ENCODE measurements at regions not wholly inside any gene's neighbourhood (a gene's known extent, or its start where the extent isn't known, plus 50 kb on each side); places are given as distances from the start of the nearest gene placed in this dataset.
"Not testable (repeated sequence)": the region's sequence is repeated elsewhere in the genome, so short reads cannot be mapped to it uniquely, and the experiment has no call there.

DNA sequence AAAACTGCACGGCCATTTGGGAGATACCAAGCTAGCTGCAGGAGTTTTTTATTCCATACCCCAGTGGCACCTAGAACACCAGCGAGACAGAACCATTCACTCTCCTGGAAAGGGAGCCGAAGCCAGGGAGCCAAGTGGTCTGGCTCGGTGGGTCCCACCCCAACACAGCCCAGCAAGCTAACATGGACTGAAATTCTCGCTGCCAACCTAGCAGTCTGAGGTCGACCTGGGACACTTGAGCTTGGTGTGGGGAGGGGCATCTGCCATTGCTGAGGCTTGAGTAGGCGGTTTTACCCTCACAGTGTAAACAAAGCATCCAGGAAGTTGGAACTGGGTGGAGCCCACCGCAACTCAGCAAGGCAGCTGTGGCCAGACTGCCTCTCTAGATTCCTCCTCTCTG lies 108.9 kb upstream of the CHD1 start:
- DNase-seq: peak; percentile 25

DNA sequence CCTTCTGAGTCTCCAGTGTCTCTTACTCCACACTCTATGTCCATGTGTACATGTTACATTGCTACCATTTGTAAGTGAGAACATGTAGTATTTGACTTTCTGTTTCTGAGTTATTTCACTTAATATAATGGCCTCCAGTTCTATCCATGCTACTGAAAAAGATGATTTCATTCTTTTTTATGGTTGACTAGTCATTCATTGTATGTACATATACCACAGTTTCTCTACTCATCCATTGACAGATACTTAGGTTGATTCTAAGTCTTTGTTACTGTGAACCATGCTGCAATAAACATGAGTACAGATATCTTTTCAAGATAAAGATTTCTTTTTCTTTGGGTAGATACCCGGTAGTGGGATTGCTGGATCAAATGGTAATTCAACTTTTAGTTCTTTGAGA lies 107.1 kb upstream of the CHD1 start:
- DNase-seq: no peak

DNA sequence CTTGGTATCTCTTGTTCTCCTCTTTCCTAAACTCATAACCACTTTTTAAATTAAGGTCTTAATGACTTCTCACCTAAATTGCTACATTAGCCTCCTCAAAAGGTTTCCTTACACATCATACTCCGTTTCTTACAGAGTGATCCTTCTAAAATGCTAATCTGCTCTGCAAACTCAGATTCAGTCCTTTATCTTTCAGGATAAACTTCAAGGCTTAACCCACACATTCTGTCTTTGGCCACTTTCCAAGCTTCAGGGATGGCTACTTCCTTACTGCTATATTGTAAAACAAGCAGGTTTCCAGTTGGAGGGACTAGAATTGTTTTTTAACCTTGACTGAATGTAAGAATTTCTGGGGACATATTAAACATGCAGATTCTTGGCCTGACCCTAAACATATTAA lies 105.5 kb upstream of the CHD1 start:
- DNase-seq: no peak

DNA sequence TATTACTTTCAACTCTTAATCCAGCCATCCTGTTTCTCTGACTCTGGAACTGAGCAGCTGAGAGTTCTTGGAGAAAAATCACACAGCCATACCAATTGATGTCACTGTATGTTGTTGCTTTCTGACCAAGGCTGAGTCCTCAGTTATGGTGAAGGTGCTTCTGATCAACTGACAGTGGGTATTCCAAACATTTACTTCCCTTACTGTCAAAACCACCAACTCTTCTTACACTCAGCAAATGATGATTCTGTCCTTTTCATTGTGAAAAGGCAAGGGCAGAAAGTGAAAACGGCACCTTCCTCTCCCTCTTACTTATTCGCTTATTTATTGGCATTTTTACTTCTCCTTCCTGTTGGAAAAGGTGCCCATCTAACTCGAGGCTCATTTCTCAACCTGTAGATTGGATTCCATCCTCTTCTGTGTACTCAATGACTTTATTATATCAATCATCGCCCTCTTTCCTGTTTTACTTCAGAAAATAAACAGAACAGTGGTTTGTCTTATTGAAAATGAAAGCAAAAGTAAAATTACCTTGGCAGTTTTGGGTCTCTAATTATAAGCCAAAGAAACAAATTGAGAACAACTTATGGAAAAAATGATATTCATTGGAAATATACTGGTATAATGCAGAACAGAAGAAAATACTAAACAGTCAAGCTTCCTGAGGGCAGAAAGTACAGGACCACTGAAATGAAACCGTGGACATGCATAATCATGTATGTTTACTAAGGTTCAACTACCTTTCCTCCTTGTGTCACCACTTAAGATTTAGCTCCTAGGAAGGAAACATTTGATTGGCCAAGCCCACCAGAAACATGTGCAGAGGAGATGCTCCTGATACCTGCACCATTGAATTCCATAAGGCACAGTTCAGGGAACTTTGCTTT lies 104.5 kb upstream of the CHD1 start:
- no peak for DNase-seq

DNA sequence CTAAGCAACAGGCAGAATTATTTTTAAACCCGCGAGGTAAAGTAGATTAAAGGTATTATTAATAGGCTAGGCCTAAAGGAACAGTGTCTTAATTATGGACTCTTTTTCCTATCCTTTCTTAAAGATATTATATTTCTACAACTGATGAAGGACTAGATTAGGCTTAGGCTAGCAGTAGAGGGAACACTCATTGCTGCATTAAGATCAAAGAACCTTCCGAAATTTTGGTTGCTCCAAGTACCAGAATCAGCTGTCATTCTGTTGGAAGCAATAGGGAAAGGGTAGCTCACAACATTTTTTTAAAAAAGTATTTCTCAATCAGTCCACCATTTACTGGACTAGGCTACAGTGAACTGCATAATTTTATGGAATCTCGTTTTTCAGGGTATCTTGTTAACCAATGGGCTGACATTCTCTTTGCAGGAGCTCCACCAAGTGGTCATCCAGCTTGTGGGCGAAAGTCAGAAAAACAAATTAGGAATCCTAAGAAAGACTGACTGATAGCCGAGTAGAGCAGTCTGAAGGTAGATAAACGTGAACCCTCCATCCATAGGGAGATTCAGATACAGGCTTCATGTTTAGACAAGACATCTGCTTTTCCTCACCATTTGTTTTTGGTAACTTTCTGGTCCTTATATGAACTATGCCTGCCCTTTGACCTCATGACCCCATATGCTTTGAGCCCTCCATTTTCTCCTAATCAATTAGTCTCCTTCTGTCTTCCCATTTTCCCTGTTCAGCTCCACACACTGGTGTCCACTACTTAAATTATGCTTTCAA lies 103.6 kb upstream of the CHD1 start:
- DNase-seq: no peak

DNA sequence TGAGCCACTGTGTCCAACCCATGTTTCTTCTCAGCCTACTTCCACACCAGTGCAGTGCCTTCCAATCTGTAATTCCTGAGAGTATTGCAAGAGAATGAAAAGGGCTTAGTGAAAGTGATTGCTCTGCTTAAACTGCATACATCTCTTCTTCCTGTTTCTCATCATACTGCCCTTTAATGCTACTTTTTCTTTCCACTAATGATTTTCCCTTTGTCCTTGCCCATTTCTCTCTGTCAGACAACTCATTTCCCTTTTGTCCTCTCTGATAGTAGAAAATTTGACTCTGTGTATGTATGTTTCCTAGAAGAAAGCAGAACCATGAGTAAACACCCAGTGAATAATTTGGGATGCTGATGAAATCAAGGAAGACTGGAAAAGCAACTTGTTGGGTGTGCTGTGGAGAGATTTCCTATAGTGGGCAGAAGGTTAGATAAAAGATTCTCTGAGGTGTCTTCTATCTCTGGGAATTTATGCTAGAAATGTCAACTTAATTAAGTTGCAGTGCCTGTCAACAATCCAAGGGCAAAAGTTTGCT lies 102.2 kb upstream of the CHD1 start:
- no peak for DNase-seq

DNA sequence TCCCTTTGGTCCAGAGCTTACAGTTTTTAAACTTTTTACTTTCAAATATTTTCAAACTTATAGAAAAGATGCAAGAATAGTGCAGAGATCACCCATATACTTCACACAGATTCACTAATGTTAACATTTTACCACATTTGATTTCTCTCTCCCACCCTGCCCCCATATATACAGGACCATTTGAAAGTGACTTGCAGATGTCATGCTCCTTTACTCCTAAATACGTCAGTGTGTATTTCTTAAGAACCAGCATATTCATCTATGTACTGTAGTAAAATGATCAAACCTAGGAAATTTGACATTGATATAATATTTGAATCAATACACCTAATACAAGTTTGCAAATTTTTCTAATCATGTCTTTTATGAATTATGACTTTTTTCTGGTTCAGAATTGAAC lies 100.4 kb upstream of the CHD1 start:
- no peak for DNase-seq

DNA sequence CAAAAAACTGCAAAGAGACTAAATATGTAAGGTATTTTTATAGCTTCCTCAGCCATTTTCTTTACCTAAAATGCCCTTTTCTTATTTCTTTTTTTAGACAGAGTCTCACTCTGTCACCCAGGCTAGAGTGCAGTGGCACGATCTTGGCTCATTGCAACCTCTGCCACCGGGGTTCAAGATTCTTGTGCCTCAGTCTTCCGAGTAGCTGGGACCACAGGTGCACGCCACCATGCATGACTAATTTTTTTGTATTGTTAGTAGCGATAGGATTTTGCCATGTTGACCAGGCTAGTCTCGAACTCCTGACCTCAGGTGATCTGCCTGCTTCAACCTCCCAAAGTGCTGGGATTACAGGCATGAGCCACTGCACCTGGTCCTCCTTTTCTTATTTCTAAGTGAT lies 99.4 kb upstream of the CHD1 start:
- DNase-seq: not testable (repeated sequence)

DNA sequence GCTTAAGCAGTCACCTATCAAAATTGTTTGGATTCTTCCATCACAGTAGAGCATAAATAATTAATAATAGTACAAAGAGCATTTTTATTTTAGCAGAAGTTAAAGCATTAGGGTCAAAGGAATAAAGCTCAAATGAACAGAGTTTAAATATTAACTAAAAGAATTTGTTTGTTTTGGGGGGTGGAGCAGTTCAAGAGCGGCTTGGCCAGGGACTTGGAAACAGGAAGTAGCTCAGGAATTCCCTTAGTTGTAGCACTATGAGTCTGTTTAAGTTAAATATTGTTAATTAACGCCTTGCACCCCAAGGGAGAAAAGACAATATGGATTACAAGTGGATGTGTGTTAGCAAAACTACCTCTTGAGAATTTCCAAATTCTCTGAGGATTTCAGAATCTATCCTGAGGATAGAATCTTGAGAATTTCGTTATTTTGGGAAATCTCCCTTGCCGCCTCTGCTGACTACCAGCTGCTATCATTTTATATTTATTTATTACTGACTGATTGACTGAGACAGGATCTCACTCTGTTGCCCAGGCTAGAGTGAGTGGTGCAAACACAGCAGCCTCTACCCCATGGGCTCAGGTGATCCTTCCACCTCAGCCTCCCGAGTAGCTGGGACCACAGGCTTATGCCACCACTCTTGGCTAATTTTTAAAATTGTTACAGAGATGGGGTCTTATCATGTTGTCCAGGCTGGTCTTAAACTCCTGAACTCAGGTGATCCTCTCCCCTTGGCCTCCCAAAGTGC lies 96.7 kb upstream of the CHD1 start:
- no peak for DNase-seq

DNA sequence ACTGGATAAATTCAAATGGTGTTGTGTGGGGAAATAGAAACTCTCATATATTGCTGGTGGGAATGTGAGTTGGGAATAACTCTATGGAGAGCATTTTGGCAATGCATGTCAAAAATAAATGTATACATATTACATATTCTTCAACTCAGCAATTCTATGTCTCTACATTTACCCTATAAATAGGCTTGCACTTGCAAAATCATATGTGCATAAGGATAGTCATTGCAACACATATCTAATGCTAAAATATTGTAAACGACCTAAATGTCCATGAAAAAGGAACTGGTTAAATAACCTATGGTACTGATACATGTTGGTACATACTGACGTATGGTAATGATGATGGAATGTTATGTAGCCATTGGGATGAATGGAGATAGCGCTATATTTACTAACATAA lies 94.5 kb upstream of the CHD1 start:
- DNase-seq: no peak

DNA sequence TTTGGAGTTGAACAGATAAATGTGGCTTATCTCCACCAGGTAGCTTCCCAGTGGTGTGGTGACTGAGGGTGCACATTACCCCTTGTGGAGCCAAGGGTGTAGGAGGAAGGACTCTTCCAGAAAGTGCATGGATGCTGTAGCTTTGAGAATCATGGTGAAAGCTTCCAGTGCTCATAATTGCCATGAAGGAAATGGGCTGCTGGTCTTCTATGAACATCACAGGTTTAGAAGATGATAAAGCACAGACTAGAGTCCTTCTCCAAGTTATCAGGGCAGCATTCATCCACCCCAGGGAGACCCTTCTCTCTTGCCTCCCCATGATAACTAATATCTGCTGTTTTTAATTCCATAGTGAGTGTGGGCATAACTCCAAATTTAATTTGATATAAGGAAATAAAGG lies 93.4 kb upstream of the CHD1 start:
- DNase-seq: no peak

DNA sequence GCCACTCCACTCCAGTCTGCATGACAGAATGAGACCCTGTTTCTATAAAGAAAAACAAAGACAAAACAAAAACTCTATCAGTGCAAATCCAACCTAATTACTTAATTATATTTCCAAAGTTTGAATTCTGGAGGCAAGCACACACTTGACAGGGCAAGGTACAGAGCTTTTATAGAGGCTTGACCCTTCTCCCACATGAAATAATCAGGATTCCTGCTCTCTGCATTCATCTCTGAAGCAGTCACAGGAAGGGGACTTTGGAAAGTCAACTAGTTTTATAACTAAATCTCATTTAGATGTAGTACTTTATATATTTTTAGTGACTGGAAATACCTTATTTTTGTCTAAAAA lies 91.9 kb upstream of the CHD1 start:
- DNase-seq: no peak

DNA sequence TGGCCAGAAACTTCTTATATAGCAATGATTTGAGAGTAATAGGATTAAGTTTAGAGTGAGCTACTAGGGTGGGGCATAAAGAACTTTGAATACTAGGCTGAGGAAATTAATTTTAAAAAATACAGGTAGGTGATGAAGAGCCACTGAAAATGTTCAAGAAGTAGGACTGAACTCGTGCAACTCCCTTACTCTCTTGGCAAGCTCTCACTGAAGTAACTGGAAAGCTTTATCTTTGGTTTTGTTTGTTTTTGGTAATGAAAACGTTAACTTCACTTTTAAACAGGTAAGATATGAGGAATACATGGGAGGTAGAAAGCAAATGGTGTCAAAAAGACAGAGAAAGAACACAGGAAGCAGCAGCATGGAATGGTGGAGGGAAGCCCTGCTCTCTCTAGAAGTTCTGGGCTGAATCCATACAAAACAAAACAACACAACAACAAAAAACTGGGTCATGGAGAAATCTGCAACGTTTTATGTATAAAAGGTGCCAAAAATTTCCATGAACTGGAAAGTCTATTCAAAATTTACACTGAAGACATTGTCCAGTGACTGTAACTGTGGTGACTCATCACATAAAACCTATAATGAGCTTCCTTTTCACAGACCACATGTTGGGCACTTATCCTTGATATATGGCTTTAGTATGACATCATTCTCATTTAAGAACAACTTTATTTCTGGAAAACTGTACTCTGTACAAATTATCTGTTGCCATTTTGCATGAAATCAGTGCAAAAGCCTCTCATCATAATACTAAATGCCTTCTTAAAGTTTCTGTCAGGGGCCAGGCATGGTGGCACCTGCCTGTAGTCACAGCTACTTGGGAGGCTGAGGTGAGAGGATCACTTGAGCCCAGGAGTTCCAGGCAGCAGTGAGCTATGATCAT lies 91.2 kb upstream of the CHD1 start:
- DNase-seq: no peak

DNA sequence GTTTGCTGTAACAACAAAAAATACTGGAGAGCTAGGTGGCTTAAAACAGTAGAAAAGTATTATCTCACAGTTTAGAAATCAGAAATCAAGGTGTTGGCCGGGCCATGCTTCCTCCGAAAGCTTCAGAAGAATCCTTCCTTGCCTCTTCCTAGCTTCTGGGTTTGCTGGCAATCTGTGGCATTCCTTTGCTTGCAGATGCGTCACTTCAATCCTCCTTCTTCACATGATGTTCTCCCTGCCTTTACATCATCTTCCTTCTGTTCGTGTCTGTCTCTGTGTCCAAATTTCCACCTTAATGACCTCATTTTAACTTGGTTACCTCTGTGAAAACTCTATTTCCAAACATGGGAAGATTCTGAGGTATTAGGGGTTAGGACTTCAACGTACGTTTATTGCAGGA lies 90.4 kb upstream of the CHD1 start:
- no peak for DNase-seq

DNA sequence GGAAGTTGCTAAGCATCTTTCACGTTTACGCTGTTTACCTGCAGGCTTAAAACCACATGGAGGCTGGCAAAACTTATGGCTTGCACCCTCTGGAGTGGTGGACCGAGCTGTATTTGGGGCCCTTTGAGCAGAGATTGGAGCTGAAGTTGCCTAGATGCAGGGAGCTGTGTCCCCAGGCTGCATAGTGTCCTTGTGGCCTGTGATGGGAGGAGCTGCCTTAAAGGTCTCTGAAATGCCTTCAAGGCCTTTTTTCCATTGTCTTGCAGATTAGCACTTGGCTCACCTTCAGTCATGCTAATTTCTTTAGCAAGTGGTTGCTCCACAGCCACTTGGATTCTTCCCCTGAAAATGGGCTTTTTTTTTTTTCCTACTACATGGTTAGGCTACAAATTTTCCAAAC lies 81.5 kb upstream of the CHD1 start:
- no peak for DNase-seq

DNA sequence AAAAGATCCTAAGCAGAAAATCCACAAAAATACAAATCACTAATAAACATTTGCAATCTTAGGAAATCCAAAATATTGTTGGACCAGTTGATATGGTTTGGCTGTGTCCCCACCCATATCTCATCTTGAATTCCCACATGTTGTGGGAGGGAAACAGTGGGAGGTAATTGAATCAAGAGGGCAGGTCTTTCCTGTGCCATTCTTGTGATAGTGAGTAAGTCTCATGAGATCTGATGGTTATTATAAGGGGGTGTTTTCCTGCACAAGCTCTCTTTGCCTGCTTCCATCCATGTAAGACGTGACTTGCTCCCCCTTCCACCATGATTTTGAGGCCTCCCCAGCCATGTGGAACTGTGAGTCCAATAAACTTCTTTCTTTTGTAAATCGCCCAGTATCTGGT lies 79.2 kb upstream of the CHD1 start:
- DNase-seq: not testable (repeated sequence)

DNA sequence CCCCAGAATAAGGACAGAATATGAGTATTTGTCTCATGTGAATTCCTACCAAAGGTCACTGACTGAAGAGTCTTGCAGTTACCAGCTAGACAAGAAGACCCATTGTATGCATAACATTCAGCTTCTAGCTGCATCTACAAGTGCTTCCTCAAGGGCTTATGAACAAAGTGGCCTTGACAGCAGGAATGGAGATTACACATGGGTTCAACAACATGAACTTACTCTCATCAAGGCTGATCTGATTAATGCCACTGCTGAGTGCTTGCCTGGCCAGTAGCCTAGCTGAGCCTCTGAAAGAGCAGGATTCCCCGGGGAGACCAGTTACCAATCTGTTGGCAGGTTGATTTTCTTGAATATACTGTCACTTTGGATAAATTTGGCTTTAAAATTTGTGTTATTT lies 76.7 kb upstream of the CHD1 start:
- DNase-seq: no peak

DNA sequence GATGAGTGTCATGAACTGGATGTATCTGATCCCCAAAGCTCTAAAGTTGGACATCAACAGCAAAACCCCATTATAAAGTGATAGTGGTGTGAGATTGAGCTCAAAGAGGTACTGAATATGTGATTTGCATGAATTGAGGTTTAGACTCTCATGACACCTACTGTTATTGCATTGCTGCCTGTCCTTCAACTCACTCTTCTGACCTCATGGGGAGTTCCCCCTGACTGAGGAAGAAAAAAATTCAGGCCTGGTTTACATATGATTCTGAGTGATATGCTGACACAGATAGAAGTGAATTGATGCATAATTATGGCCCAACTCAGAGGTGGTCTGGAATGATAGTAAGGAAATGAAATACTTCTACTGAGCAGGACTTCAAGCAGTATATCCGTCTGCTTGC lies 76.2 kb upstream of the CHD1 start:
- DNase-seq: no peak

DNA sequence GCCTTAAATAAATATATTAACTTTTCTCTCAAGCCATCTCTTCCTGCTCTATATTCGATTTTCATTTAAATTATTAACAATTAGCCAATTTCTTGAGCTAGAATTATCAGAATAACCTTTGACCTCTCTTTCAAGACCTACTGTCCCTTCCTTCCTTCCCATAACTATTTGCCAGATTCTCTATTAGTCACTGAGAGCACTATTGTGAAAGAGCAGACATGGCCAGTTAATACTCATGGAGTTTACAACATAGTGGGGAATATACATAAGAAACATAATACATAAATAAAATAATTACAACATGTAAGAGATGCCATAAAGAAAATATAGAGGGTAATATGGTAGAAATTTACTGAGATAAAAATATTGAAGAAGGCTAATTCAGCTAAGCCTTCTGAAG lies 72.1 kb upstream of the CHD1 start:
- no peak for DNase-seq

DNA sequence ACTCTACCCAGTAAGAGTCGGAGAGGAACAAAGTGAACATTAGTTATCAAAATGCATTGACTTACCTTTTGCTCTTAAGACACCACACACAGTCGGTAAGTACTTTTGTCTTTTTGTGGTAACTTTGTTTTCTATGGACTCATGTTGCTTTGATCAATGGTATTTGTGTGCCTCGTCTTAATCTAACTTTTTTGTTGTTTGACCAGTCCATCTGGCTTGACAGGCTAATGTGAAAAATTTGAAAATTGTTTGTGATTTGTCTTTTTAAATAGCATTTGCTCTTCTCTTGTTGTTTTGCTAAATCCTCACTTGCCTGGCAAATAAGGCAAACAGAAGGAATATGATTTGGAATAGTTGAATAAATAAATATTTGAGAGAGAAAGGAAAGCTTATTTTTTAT lies 71.4 kb upstream of the CHD1 start:
- DNase-seq: no peak

DNA sequence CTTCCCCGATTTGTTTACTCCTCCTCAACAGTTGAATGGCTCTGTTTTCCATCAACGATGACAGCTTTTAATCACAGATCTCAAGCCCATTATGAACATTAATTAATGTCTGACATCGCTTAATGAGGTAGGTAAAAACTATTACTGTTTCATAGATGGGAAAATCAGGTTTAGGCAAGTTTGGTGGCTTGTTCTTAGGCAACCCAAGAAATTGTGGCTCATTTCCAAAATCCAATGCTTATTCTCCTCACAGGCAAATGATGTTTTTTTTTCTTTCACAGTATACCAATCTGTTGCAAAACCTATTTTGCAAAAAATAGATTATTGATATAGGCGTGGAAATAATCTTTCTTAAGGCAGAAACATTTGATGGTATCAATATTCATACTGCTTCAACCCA lies 70.8 kb upstream of the CHD1 start:
- no peak for DNase-seq

DNA sequence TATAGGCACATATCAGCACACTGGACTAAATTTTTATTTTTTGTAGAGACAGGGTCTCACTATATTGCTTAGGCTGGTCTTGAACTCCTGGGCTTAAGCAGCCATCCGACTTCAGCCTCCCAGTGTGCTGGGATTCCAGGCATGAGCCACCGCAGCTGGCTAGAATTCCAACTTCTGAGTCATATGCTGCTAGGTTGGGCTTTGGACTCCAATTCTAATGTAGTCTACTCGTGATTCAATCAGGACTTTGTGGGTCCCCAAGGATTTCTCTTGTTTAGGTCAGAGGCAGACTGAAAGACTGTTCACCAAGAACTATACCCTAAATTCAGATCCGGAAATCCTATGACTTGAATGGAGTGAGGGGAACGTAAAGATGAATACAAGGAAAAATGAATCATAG lies 68.2 kb upstream of the CHD1 start:
- no peak for DNase-seq

DNA sequence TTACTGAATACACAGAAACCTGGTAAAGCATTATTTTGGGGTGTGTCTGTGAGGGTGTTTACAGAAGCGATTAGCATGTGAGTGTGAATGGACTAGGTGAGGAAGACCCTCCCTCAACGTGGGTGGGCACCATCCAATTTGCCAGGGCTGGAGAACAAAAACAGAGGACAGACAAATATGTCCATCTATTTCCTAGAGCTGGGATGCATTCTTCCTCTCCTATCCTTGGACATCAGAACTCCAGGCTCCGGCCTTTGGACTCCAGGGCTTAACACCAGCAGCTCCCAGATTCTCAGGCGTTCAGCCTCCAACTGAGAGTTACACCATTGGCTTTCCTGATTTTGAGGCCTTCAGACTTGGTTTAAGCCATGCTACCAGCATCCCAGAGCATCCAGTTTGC lies 65.8 kb upstream of the CHD1 start:
- DNase-seq: no peak

Data from activated CD8-positive, alpha-beta memory T cell treated with anti-CD3 and anti-CD28 coated beads, Interleukin-2, amount 50 U/mL, for 4 hours (primary cell).